Neural progenitor cell (in vitro differentiated cells): ENCODE measurements at regions not wholly inside any gene's neighbourhood (a gene's known extent, or its start where the extent isn't known, plus 50 kb on each side); places are given as distances from the start of the nearest gene placed in this dataset.

Experiments used
- DNase-seq: peaks from one replicate; pipeline ENCODE4 v3.0.0-alpha.2; 2016; ENCODE audit warnings: low spot score
- H2AFZ ChIP-seq: fragments of 200-600 bp; sonication (generic); replicated peaks from 2 replicates; pipeline ENCODE4 v1.6.1; 2016; ENCODE audit warnings: antibody characterized with exemption
- H3F3A ChIP-seq: fragments of 200-600 bp; sonication (generic); 2 replicates; pipeline ENCODE4 v1.6.1; 2016; ENCODE audit warnings: antibody characterized with exemption, low read depth
- H3K27ac ChIP-seq: fragments of 200-600 bp; sonication (generic); 2 replicates; pipeline ENCODE4 v1.5.1; 2016; ENCODE audit warnings: mild to moderate bottlenecking
- H3K27me3 ChIP-seq: fragments of 200-600 bp; sonication (generic); 2 replicates; pipeline ENCODE4 v1.6.1; 2016; ENCODE audit warnings: mild to moderate bottlenecking, moderate library complexity
- H3K36me3 ChIP-seq: fragments of 200-600 bp; sonication (generic); 2 replicates; pipeline ENCODE4 v1.5.1; 2016
- H3K4me1 ChIP-seq: fragments of 200-600 bp; sonication (generic); 2 replicates; pipeline ENCODE4 v1.6.1; 2016; ENCODE audit warnings: mixed run types
- H3K4me2 ChIP-seq: fragments of 200-600 bp; sonication (generic); 2 replicates; pipeline ENCODE4 v1.6.1; 2016
- H3K4me3 ChIP-seq: fragments of 200-600 bp; sonication (generic); 2 replicates; pipeline ENCODE4 v1.5.1; 2016
- H3K79me2 ChIP-seq: fragments of 200-600 bp; sonication (generic); 2 replicates; pipeline ENCODE4 v1.6.1; 2016; ENCODE audit warnings: low read depth
- H3K9ac ChIP-seq: fragments of 200-600 bp; sonication (generic); 2 replicates; pipeline ENCODE4 v1.6.1; 2016
- H3K9me3 ChIP-seq: fragments of 200-600 bp; sonication (generic); 2 replicates; pipeline ENCODE4 v1.5.1; 2016; ENCODE audit warnings: low read depth
- H4K20me1 ChIP-seq: fragments of 200-600 bp; sonication (generic); 2 replicates; pipeline ENCODE4 v1.6.1; 2016; ENCODE audit warnings: low read depth
- H3K27ac Mint-ChIP-seq: 3 replicates; pipeline ENCODE4 v1.8.0; 2021; ENCODE audit warnings: mixed read lengths
- H3K27me3 Mint-ChIP-seq: 2 replicates; pipeline ENCODE4 v1.8.0; 2022; ENCODE audit warnings: low read depth, mild to moderate bottlenecking, inconsistent platforms, moderate library complexity, mixed read lengths; ENCODE audit not compliant: insufficient read depth
- H3K36me3 Mint-ChIP-seq: 3 replicates; pipeline ENCODE4 v1.8.0; 2021; ENCODE audit warnings: mixed read lengths
- H3K4me1 Mint-ChIP-seq: 3 replicates; pipeline ENCODE4 v1.8.0; 2021; ENCODE audit warnings: mixed read lengths
- H3K4me3 Mint-ChIP-seq: 3 replicates; pipeline ENCODE4 v1.8.0; 2021; ENCODE audit warnings: mild to moderate bottlenecking, moderate library complexity, mixed read lengths
- H3K9me3 Mint-ChIP-seq: 3 replicates; pipeline ENCODE4 v1.8.0; 2020; ENCODE audit warnings: mixed read lengths
- CTCF ChIP-seq: fragments of 200-600 bp; sonication (generic); IDR thresholded peaks from 2 replicates; pipeline ENCODE4 v1.5.1; 2017; ENCODE audit warnings: antibody characterized with exemption, mild to moderate bottlenecking
- EZH2 ChIP-seq: fragments of 200-600 bp; sonication (generic); IDR thresholded peaks from 2 replicates; pipeline ENCODE4 v1.6.1; 2017; ENCODE audit warnings: antibody characterized with exemption, mild to moderate bottlenecking, moderate library complexity
- EZH2phosphoT487 ChIP-seq: fragments of 200-600 bp; sonication (generic); IDR thresholded peaks from 2 replicates; pipeline ENCODE4 v1.6.1; 2017; ENCODE audit warnings: antibody characterized with exemption

DNA sequence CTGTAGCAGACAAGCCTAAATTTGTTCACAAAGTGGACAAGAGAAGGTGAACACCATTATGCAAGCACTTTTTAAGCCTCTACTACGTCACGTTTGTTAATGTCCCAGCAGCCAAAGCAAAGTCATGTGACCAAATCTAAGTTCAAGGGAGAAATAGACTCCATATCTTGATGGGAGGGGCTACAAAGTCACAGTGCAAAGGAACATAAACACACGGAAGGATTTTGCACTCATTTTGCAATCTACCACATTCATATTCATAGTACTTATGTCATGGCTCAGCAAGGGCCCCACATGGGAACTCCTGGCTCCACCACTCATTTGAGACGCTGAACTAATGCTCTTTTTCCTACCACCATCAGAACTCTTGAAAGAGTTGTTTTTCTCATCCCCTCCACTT lies 139.0 kb upstream of the JADE1 start:
- Histone ChIP-seq H2AFZ (no peak overlapping the region), H3F3A (peaks cover 4% of the 10 kb centered on the region), H3K9ac (no peak overlapping the region), H3K4me1 (peaks cover 7% of the 10 kb centered on the region), H3K79me2 (no peaks in the 10 kb centered on the region), H3K36me3 (no peaks in the 10 kb centered on the region), H3K4me2 (no peak overlapping the region), H3K27ac (no peak overlapping the region), H3K4me3 (no peak overlapping the region), H4K20me1 (no peaks in the 10 kb centered on the region), H3K9me3 (no peaks in the 10 kb centered on the region), H3K27me3 (no peaks in the 10 kb centered on the region)
- peaks cover 14% of the 10 kb centered on the region for H3K9me3 Mint-ChIP-seq
- H3K27ac Mint-ChIP-seq = no peak overlapping the region
- no peak for DNase-seq
- TF ChIP-seq EZH2phosphoT487 (no peak), CTCF (no peak), EZH2 (no peak)
- H3K4me3 Mint-ChIP-seq = no peak overlapping the region
- H3K27me3 Mint-ChIP-seq = no peaks in the 10 kb centered on the region
- H3K4me1 Mint-ChIP-seq = peaks cover 5% of the 10 kb centered on the region
- H3K36me3 Mint-ChIP-seq = peaks cover 4% of the 10 kb centered on the region

DNA sequence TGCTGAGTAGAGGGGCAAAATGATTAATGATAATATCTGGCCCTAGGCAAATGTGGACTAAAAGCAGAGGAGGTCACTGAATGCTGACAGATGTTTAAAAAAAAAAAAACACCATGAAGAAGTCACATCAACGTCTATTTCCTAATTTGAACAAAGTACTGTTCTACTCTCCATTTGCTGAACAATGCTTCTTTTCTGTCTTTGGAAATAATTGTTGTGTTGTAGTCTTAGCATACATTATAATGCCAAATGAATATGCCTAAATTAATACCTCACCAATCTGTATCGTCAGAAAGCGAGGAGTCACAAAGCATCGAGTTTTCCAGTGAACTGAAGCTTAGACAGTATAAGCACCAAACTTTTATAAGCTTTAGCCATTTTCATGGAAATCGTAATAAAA lies 140.9 kb upstream of the JADE1 start:
- H4K20me1 ChIP-seq = no peaks in the 10 kb centered on the region
- H3K4me1 ChIP-seq = peaks cover 7% of the 10 kb centered on the region
- no peak overlapping the region for H3K27ac ChIP-seq
- H3K9me3 Mint-ChIP-seq = peaks cover 14% of the 10 kb centered on the region
- H3K4me3 ChIP-seq = no peak overlapping the region
- no peaks in the 10 kb centered on the region for H3K27me3 Mint-ChIP-seq
- no peak overlapping the region for H3K4me3 Mint-ChIP-seq
- no peaks in the 10 kb centered on the region for H3K79me2 ChIP-seq
- H3K9me3 ChIP-seq = no peaks in the 10 kb centered on the region
- no peak for DNase-seq
- no peak overlapping the region for H3K9ac ChIP-seq
- H3K36me3 Mint-ChIP-seq = peaks cover 4% of the 10 kb centered on the region
- peaks cover 4% of the 10 kb centered on the region for H3F3A ChIP-seq
- peaks cover 5% of the 10 kb centered on the region for H3K4me1 Mint-ChIP-seq
- TF ChIP-seq EZH2phosphoT487 (no peak), EZH2 (no peak), CTCF (no peak)
- no peaks in the 10 kb centered on the region for H3K27me3 ChIP-seq
- no peaks in the 10 kb centered on the region for H3K36me3 ChIP-seq
- no peak overlapping the region for H2AFZ ChIP-seq
- no peak overlapping the region for H3K4me2 ChIP-seq
- no peak overlapping the region for H3K27ac Mint-ChIP-seq

DNA sequence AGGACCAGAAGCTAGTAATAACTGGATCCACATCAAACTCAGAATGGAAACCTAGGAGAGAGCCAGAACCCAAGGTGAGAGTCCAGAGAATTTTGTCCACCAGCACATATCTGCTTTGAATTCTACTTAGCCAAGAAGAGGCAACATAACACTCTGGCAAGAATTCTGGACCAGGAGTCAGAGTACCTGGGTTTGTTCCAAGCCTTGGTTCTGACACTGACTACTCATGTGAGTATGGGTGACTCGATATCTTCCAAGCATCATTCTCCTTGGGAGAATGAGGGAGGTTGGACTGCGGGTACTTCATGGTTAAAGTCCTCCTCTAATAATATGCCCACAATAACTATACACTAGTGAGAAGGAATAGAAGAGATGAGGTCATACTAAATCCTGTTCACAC lies 144.0 kb upstream of the JADE1 start:
- no peaks in the 10 kb centered on the region for H3K27me3 Mint-ChIP-seq
- Histone ChIP-seq H3K9me3 (no peaks in the 10 kb centered on the region), H3K4me2 (no peak overlapping the region), H3K27ac (no peak overlapping the region), H3K79me2 (no peaks in the 10 kb centered on the region), H3K27me3 (no peaks in the 10 kb centered on the region), H2AFZ (no peak overlapping the region), H3K9ac (no peak overlapping the region), H3K4me1 (peaks cover 8% of the 10 kb centered on the region), H3F3A (no peaks in the 10 kb centered on the region), H4K20me1 (no peaks in the 10 kb centered on the region), H3K4me3 (no peak overlapping the region), H3K36me3 (no peaks in the 10 kb centered on the region)
- TF ChIP-seq CTCF (no peak), EZH2 (no peak), EZH2phosphoT487 (no peak)
- H3K9me3 Mint-ChIP-seq = peaks cover 8% of the 10 kb centered on the region
- peaks cover 5% of the 10 kb centered on the region for H3K4me1 Mint-ChIP-seq
- no peak overlapping the region for H3K4me3 Mint-ChIP-seq
- DNase-seq = no peak
- peaks cover 2% of the 10 kb centered on the region for H3K36me3 Mint-ChIP-seq
- no peak overlapping the region for H3K27ac Mint-ChIP-seq
